Astrocyte (in vitro differentiated cells and primary cell): ENCODE measurements at regions not wholly inside any gene's neighbourhood (a gene's known extent, or its start where the extent isn't known, plus 50 kb on each side); places are given as distances from the start of the nearest gene placed in this dataset.

Source experiments
- EZH2 ChIP-seq: IDR thresholded peaks from 2 replicates; pipeline ENCODE4 v1.6.1; 2012; ENCODE audit warnings: mild to moderate bottlenecking, low read length, inconsistent platforms; ENCODE audit not compliant: insufficient read depth
- TF ChIP-seq, protein P1 (sequence below): IDR thresholded peaks from 2 replicates; pipeline ENCODE4 v1.5.1; 2011; ENCODE audit warnings: low read depth, mild to moderate bottlenecking, inconsistent platforms, low read length, moderate library complexity; ENCODE audit not compliant: insufficient read depth

DNA sequence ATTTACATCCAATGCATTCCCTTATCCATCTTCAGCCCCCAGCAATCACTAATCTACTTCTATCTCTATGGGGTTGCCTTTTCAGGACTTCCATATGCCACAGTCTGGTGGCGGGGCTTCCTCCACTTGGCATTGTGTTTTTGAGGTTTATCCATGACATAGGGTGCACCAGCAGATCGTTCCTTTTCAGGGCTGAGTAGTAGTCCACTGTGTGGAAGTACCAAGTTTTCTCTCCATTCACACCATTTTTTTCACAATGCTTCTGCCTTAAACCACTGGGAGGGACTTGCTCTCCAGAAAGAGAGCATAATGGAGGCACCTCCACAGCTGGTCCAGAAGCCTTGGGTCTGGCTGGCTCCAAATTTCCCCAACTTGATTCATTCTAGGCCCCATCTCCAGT, 144.0 kb upstream of the IQSEC1 start:
- TF ChIP-seq, protein P1, sequence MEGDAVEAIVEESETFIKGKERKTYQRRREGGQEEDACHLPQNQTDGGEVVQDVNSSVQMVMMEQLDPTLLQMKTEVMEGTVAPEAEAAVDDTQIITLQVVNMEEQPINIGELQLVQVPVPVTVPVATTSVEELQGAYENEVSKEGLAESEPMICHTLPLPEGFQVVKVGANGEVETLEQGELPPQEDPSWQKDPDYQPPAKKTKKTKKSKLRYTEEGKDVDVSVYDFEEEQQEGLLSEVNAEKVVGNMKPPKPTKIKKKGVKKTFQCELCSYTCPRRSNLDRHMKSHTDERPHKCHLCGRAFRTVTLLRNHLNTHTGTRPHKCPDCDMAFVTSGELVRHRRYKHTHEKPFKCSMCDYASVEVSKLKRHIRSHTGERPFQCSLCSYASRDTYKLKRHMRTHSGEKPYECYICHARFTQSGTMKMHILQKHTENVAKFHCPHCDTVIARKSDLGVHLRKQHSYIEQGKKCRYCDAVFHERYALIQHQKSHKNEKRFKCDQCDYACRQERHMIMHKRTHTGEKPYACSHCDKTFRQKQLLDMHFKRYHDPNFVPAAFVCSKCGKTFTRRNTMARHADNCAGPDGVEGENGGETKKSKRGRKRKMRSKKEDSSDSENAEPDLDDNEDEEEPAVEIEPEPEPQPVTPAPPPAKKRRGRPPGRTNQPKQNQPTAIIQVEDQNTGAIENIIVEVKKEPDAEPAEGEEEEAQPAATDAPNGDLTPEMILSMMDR: no peak
- TF ChIP-seq EZH2: no peak
